ENCODE measurements at regions not wholly inside any gene's neighbourhood (a gene's known extent, or its start where the extent isn't known, plus 50 kb on each side); places are given as distances from the start of the nearest gene placed in this dataset.

GRCh38 chr5:3842591-3842990, 247.0 kb downstream of the IRX1 start:
- TF ChIP-seq, protein P1, sequence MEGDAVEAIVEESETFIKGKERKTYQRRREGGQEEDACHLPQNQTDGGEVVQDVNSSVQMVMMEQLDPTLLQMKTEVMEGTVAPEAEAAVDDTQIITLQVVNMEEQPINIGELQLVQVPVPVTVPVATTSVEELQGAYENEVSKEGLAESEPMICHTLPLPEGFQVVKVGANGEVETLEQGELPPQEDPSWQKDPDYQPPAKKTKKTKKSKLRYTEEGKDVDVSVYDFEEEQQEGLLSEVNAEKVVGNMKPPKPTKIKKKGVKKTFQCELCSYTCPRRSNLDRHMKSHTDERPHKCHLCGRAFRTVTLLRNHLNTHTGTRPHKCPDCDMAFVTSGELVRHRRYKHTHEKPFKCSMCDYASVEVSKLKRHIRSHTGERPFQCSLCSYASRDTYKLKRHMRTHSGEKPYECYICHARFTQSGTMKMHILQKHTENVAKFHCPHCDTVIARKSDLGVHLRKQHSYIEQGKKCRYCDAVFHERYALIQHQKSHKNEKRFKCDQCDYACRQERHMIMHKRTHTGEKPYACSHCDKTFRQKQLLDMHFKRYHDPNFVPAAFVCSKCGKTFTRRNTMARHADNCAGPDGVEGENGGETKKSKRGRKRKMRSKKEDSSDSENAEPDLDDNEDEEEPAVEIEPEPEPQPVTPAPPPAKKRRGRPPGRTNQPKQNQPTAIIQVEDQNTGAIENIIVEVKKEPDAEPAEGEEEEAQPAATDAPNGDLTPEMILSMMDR (IDR thresholded peaks at IDR 0.05): no peak
- TF ChIP-seq POLR2A (IDR thresholded peaks at IDR 0.05): no peak
